Omental fat pad (tissue), 3 donors: ENCODE measurements at regions not wholly inside any gene's neighbourhood (a gene's known extent, or its start where the extent isn't known, plus 50 kb on each side); places are given as distances from the start of the nearest gene placed in this dataset.
"Not testable (repeated sequence)": the region's sequence is repeated elsewhere in the genome, so short reads cannot be mapped to it uniquely, and the experiment has no call there.

Experiments
- ATAC-seq: fragments of 150-250 bp; one replicate; pipeline ENCODE4 v1.9.1; 2016; ENCODE audit warnings: mild to moderate bottlenecking, moderate library complexity; ENCODE audit not compliant: low FRiP score
- DNase-seq: peaks from one replicate; pipeline ENCODE4 v3.0.0-alpha.2; 2019; ENCODE audit warnings: low spot score
- CTCF ChIP-seq, 3 donors: fragments of 450-650 bp; IDR thresholded peaks; one replicate each; pipeline ENCODE4 v1.5.1; 2016 to 2017; ENCODE audit warnings: antibody characterized with exemption in 3 of 3, mild to moderate bottlenecking in 3 of 3, moderate library complexity in 2 of 3

GRCh38 chr3:40930131-40930538 lies 269.2 kb upstream of the CTNNB1 start:
- ATAC-seq (no peak), DNase-seq (no peak)
- no peak for TF ChIP-seq CTCF (IDR thresholded peaks at IDR 0.05)

GRCh38 chr3:40930756-40931155 lies 268.5 kb upstream of the CTNNB1 start:
- TF ChIP-seq CTCF (IDR thresholded peaks at IDR 0.05) = no peak
- DNase-seq (no peak), ATAC-seq (no peak)

- DNase-seq (no peak), ATAC-seq (no peak)
- TF ChIP-seq CTCF (IDR thresholded peaks at IDR 0.05) = no peak
Measured at GRCh38 chr3:40938591-40938990, 260.7 kb upstream of the CTNNB1 start.

- ATAC-seq (no peak), DNase-seq (no peak)
- TF ChIP-seq CTCF (IDR thresholded peaks at IDR 0.05) = no peak
Measured at GRCh38 chr3:40939030-40939740, 260.1 kb upstream of the CTNNB1 start.

- TF ChIP-seq CTCF (IDR thresholded peaks at IDR 0.05) = no peak
- ATAC-seq (no peak), DNase-seq (no peak)
Measured at GRCh38 chr3:40939741-40940130, 259.6 kb upstream of the CTNNB1 start.

GRCh38 chr3:40940651-40941050 lies 258.7 kb upstream of the CTNNB1 start:
- ATAC-seq (no peak), DNase-seq (no peak)
- TF ChIP-seq CTCF (IDR thresholded peaks at IDR 0.05) = no peak

- ATAC-seq = not testable (repeated sequence)
Measured at GRCh38 chr3:40947022-40947421, 252.3 kb upstream of the CTNNB1 start.

GRCh38 chr3:40949347-40949746 lies 250.0 kb upstream of the CTNNB1 start:
- not testable (repeated sequence) for ATAC-seq, DNase-seq

More at GRCh38 chr3:40947022-40947421, 252.3 kb upstream of the CTNNB1 start:
- DNase-seq = not testable (repeated sequence)
